HCT116 (cell line): ENCODE measurements at regions not wholly inside any gene's neighbourhood (a gene's known extent, or its start where the extent isn't known, plus 50 kb on each side); places are given as distances from the start of the nearest gene placed in this dataset.

ENCODE experiments used
- ATAC-seq: fragments of 200-7000 bp; cut with Tn5 transposase; 2 replicates; pipeline ENCODE4 v1.9.1; 2020; ENCODE audit warnings: mild to moderate bottlenecking, moderate library complexity
- BruUV-seq: library from RNA; stranded (reverse); fragments of 400-500 nt; replicated peaks from 2 replicates; lab custom pipeline; 2021; lab: Mats Ljungman, UMichigan
- CTCF ChIA-PET: fragments of 300-600 bp; sonication (Branson Sonifier 250); formaldehyde crosslinking; loops from one replicate; lab custom pipeline; 2021; ENCODE audit warnings: antibody characterized with exemption; lab: Charles Lee
- POLR2A ChIA-PET: fragments of 300-600, 350-600 bp; sonication (Branson Sonifier 250); formaldehyde crosslinking; loops from one replicate; lab custom pipeline; 2021; ENCODE audit warnings: antibody characterized with exemption; lab: Charles Lee
- RAD21 ChIA-PET, 2 experiments: fragments of 300-600 bp; sonication (Branson Sonifier 250); formaldehyde crosslinking; loops; one replicate each; lab custom pipeline; 2023; ENCODE audit warnings: low total read pairs in 2 of 2; ENCODE audit not compliant: uncharacterized antibody in 2 of 2, unreplicated experiment in 2 of 2, low non-redundant PET in 1 of 2; lab: Charles Lee
- DNase-seq: peaks from one replicate; pipeline ENCODE4 v3.0.0-alpha.2; 2010; ENCODE audit warnings: low read depth, low spot score
- H2AFZ ChIP-seq: fragments of 200-600 bp; shearing (Covaris generic), sonication (generic); 2 replicates; pipeline ENCODE4 v1.6.1; 2017; ENCODE audit warnings: low read depth, mixed run types, mixed read lengths, antibody characterized with exemption, low read length; ENCODE audit not compliant: poor library complexity, severe bottlenecking
- H3K27ac ChIP-seq: 2 replicates; pipeline ENCODE4 v1.5.1; 2012; ENCODE audit warnings: low read depth, low read length
- H3K27me3 ChIP-seq: fragments of 200-600 bp; sonication (generic); 2 replicates; pipeline ENCODE4 v1.6.1; 2016; ENCODE audit warnings: mixed run types, low read length, mixed read lengths; ENCODE audit not compliant: insufficient read depth
- H3K36me3 ChIP-seq, 2 experiments: fragments of 200-500 bp in 1 of 2; fragments of 200-600 bp in 1 of 2; sonication (Bioruptor generic) in 1 of 2; sonication (generic) in 1 of 2; 2 replicates each; pipeline versions ENCODE4 v1.5.1 to v1.6.1; 2014 to 2016; ENCODE audit warnings: low read length in 2 of 2, inconsistent platforms in 1 of 2, mixed read lengths in 1 of 2, mixed run types in 1 of 2; ENCODE audit not compliant: insufficient read depth in 2 of 2, control insufficient read depth in 1 of 2
- H3K4me1 ChIP-seq, 2 experiments: fragments of 200-600 bp in 1 of 2; sonication (generic) in 1 of 2; 2 replicates each; pipeline versions ENCODE4 v1.5.1 to v1.6.1; 2012 to 2017; ENCODE audit warnings: low read length in 2 of 2, inconsistent platforms in 1 of 2, mild to moderate bottlenecking in 1 of 2, mixed read lengths in 1 of 2, mixed run types in 1 of 2, moderate library complexity in 1 of 2; ENCODE audit not compliant: insufficient read depth in 2 of 2, control insufficient read depth in 1 of 2
- H3K4me2 ChIP-seq: fragments of 200-600 bp; sonication (generic); 2 replicates; pipeline ENCODE4 v1.6.1; 2017; ENCODE audit warnings: mixed run types, low read length, mixed read lengths
- H3K4me3 ChIP-seq, 2 experiments: fragments of 200-600 bp in 1 of 2; sonication (generic) in 1 of 2; replicated peaks in 1 of 2; 2 replicates each; pipeline ENCODE4 v1.5.1; 2011 to 2016; ENCODE audit warnings: low read length in 2 of 2, control low read depth in 1 of 2, low read depth in 1 of 2, mild to moderate bottlenecking in 1 of 2, mixed read lengths in 1 of 2, mixed run types in 1 of 2
- H3K79me2 ChIP-seq: fragments of 200-600 bp; sonication (generic); 2 replicates; pipeline ENCODE4 v1.6.1; 2017; ENCODE audit warnings: mild to moderate bottlenecking, mixed run types, low read length, moderate library complexity, mixed read lengths; ENCODE audit not compliant: insufficient read depth
- H3K9ac ChIP-seq: fragments of 200-600 bp; sonication (generic); 2 replicates; pipeline ENCODE4 v1.6.1; 2016; ENCODE audit warnings: low read length, mixed read lengths
- H3K9me2 ChIP-seq: fragments of 200-600 bp; sonication (generic), shearing (Covaris generic); 2 replicates; pipeline ENCODE4 v1.6.1; 2017; ENCODE audit warnings: mixed run types, mild to moderate bottlenecking, moderate library complexity; ENCODE audit not compliant: insufficient read depth
- H3K9me3 ChIP-seq, 2 experiments: fragments of 200-500 bp in 1 of 2; fragments of 200-600 bp in 1 of 2; sonication (Bioruptor generic) in 1 of 2; sonication (generic) in 1 of 2; 2 replicates each; pipeline ENCODE4 v1.6.1; 2014 to 2017; ENCODE audit warnings: low read length in 2 of 2, mixed read lengths in 2 of 2, inconsistent platforms in 1 of 2, low read depth in 1 of 2, mild to moderate bottlenecking in 1 of 2, mixed run types in 1 of 2, moderate library complexity in 1 of 2; ENCODE audit not compliant: control insufficient read depth in 1 of 2, insufficient read depth in 1 of 2
- H4K20me1 ChIP-seq: fragments of 200-600 bp; sonication (generic), shearing (Covaris generic); 2 replicates; pipeline ENCODE4 v1.6.1; 2017; ENCODE audit warnings: mixed run types, mild to moderate bottlenecking, moderate library complexity; ENCODE audit not compliant: insufficient read depth
- CBX3 ChIP-seq: IDR thresholded peaks from 2 replicates; pipeline ENCODE4 v1.6.1; 2012; ENCODE audit warnings: low read depth
- CEBPB ChIP-seq: IDR thresholded peaks from 2 replicates; pipeline ENCODE4 v1.6.1; 2012; ENCODE audit warnings: low read depth
- EGR1 ChIP-seq: IDR thresholded peaks from 2 replicates; pipeline ENCODE4 v1.6.1; 2012; ENCODE audit warnings: low read depth
- ELF1 ChIP-seq: IDR thresholded peaks from 2 replicates; pipeline ENCODE4 v1.6.1; 2012; ENCODE audit warnings: low read depth, borderline replicate concordance
- EZH2 ChIP-seq: fragments of 200-600 bp; sonication (generic); IDR thresholded peaks from 2 replicates; pipeline ENCODE4 v1.6.1; 2017; ENCODE audit warnings: antibody characterized with exemption, mixed run types
- EZH2phosphoT487 ChIP-seq: fragments of 200-600 bp; IDR thresholded peaks from 2 replicates; pipeline ENCODE4 v1.6.1; 2018; ENCODE audit warnings: antibody characterized with exemption, borderline replicate concordance
- JUND ChIP-seq: IDR thresholded peaks from 2 replicates; pipeline ENCODE4 v1.6.1; 2012
- POLR2AphosphoS5 ChIP-seq: IDR thresholded peaks from 2 replicates; pipeline ENCODE4 v1.6.1; 2011; ENCODE audit warnings: mild to moderate bottlenecking, low read depth, low read length, moderate library complexity
- SIN3A ChIP-seq: IDR thresholded peaks from 2 replicates; pipeline ENCODE4 v1.6.1; 2012; ENCODE audit warnings: low read depth
- SRF ChIP-seq: IDR thresholded peaks from 2 replicates; pipeline ENCODE4 v1.6.1; 2012; ENCODE audit warnings: low read depth
- TCF7L2 ChIP-seq: IDR thresholded peaks from 2 replicates; pipeline ENCODE4 v1.7.0; 2011; ENCODE audit warnings: borderline replicate concordance, inconsistent platforms; ENCODE audit not compliant: insufficient read depth, insufficient read length; ENCODE audit errors: extremely low read depth
- ZNF274 ChIP-seq: fragments of 200-500 bp; sonication (Bioruptor generic); IDR thresholded peaks from 2 replicates; pipeline ENCODE4 v1.6.1; 2014; ENCODE audit warnings: mild to moderate bottlenecking, low read depth, low read length, inconsistent platforms
- intact Hi-C: fragments of 100-400 bp; cut with micrococcal nuclease; formaldehyde crosslinking; loops from 2 replicates; pipeline ENCODE4 v1.10.0; 2022
- TF ChIP-seq, protein P1 (sequence below): IDR thresholded peaks from 2 replicates; pipeline ENCODE4 v1.6.1; 2012
- TF ChIP-seq, protein P2 (sequence below): IDR thresholded peaks from 2 replicates; pipeline ENCODE4 v1.6.1; 2011; ENCODE audit warnings: mild to moderate bottlenecking, low read length, moderate library complexity; ENCODE audit not compliant: insufficient replicate concordance; ENCODE audit errors: extremely low read depth
- TF ChIP-seq, protein P3 (sequence below): IDR thresholded peaks from 2 replicates; pipeline ENCODE4 v1.6.1; 2012

DNA sequence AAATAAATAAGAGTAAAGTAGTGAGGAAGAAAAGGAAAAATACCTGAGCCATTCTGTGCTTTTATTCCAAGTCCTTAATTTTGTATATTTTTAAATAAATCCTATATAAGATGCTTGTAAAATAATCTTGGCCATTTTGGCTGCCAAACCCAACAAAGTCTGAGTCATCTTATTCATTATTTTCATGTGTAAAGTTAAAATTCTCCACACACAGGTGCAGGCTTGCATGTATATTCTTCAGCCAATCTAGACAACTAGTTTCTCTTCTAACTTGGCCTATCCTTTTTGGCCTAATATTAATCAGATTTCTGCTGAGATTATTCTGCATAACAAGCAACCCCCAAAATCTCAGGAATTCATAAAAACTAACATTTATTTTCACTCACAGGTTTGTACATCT, 189.8 kb upstream of the ATP11B start:
- Histone ChIP-seq H3K79me2 (no peaks in the 10 kb centered on the region), H3K9me2 (no peaks in the 10 kb centered on the region), H4K20me1 (no peaks in the 10 kb centered on the region), H3K27me3 (no peaks in the 10 kb centered on the region), H3K27ac (no peak overlapping the region), H3K4me3 (no peak overlapping the region), H3K9me3 (no peaks in the 10 kb centered on the region), H3K4me1 (0 out of 4 replicates have a peak, but pooled peaks cover 0 to 3% of the 10 kb centered on the region in 2 experiments), H2AFZ (no peak overlapping the region), H3K36me3 (no peaks in the 10 kb centered on the region)
- ChIA-PET CTCF (no interaction called here), RAD21 (no interaction called here)
- intact Hi-C loops, result no loop called here
- DNase-seq, result no peak
- no peak for ATAC-seq
- TF ChIP-seq EZH2 (no peak), EZH2phosphoT487 (no peak), POLR2AphosphoS5 (no peak), JUND (no peak), CEBPB (no peak), SRF (no peak), CBX3 (no peak), TCF7L2 (no peak), ZNF274 (no peak), EGR1 (no peak), SIN3A (no peak), ELF1 (no peak)
- TF ChIP-seq, protein P1, sequence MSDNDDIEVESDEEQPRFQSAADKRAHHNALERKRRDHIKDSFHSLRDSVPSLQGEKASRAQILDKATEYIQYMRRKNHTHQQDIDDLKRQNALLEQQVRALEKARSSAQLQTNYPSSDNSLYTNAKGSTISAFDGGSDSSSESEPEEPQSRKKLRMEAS, result no peak
- TF ChIP-seq, protein P2, sequence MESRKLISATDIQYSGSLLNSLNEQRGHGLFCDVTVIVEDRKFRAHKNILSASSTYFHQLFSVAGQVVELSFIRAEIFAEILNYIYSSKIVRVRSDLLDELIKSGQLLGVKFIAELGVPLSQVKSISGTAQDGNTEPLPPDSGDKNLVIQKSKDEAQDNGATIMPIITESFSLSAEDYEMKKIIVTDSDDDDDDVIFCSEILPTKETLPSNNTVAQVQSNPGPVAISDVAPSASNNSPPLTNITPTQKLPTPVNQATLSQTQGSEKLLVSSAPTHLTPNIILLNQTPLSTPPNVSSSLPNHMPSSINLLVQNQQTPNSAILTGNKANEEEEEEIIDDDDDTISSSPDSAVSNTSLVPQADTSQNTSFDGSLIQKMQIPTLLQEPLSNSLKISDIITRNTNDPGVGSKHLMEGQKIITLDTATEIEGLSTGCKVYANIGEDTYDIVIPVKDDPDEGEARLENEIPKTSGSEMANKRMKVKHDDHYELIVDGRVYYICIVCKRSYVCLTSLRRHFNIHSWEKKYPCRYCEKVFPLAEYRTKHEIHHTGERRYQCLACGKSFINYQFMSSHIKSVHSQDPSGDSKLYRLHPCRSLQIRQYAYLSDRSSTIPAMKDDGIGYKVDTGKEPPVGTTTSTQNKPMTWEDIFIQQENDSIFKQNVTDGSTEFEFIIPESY, result no peak
- TF ChIP-seq, protein P3, sequence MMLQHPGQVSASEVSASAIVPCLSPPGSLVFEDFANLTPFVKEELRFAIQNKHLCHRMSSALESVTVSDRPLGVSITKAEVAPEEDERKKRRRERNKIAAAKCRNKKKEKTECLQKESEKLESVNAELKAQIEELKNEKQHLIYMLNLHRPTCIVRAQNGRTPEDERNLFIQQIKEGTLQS, result no peak
- TF ChIP-seq, all 23 proteins: peak for 0
- POLR2A ChIA-PET, result no interaction called here
- H3K9ac ChIP-seq, result no peak overlapping the region
- H3K4me2 ChIP-seq, result no peak overlapping the region
- BruUV-seq, result no TSS peak
